ENCODE measurements at regions not wholly inside any gene's neighbourhood (a gene's known extent, or its start where the extent isn't known, plus 50 kb on each side); places are given as distances from the start of the nearest gene placed in this dataset.

GRCh38 chr17:36881323-36881722 is 56.0 kb upstream of the LHX1 start:
- ChIA-PET RAD21 (ENCODE audit: low non-redundant PET in 1 of 2, low total read pairs in 2 of 2, uncharacterized antibody in 2 of 2, unreplicated experiment in 2 of 2) (no interaction called here), POLR2A (no interaction called here), CTCF (no interaction called here)
- Histone ChIP-seq H3K4me3 (replicated peaks in 1 of 2; ENCODE audit: low read depth in 1 of 2, low read length in 2 of 2) (no peak overlapping the region), H2AFZ (ENCODE audit: low read depth, low read length, poor library complexity, severe bottlenecking) (no peak overlapping the region), H3K27ac (ENCODE audit: low read depth, low read length) (no peak overlapping the region), H3K36me3 (ENCODE audit: control insufficient read depth in 1 of 2, insufficient read depth in 2 of 2, low read length in 2 of 2) (no peaks in the 10 kb centered on the region), H4K20me1 (ENCODE audit: insufficient read depth) (no peaks in the 10 kb centered on the region), H3K9ac (ENCODE audit: low read length) (no peak overlapping the region), H3K79me2 (ENCODE audit: insufficient read depth, low read length) (no peaks in the 10 kb centered on the region), H3K9me2 (ENCODE audit: insufficient read depth) (no peaks in the 10 kb centered on the region), H3K9me3 (ENCODE audit: control insufficient read depth in 1 of 2, insufficient read depth in 1 of 2, low read depth in 1 of 2, low read length in 2 of 2) (no peaks in the 10 kb centered on the region), H3K27me3 (ENCODE audit: insufficient read depth, low read length) (no peaks in the 10 kb centered on the region), H3K4me2 (ENCODE audit: low read length) (no peak overlapping the region), H3K4me1 (ENCODE audit: control insufficient read depth in 1 of 2, insufficient read depth in 2 of 2, low read length in 2 of 2) (peaks cover 0 to 7% of the 10 kb centered on the region in 2 experiments; a peak in 2 of 4 replicates)
- ATAC-seq = no peak
- no peak for DNase-seq (ENCODE audit: low read depth, low spot score)
- BruUV-seq (replicated peaks) = no TSS peak
- intact Hi-C loops (cut with micrococcal nuclease) = no loop called here
- TF ChIP-seq ZFX (IDR thresholded peaks at IDR 0.05) (no peak), ZNF274 (IDR thresholded peaks at IDR 0.05; ENCODE audit: low read depth, low read length) (no peak), EZH2phosphoT487 (IDR thresholded peaks at IDR 0.05; ENCODE audit: borderline replicate concordance) (no peak)

GRCh38 chr17:36884495-36885152 is 52.7 kb upstream of the LHX1 start:
- Histone ChIP-seq H2AFZ (ENCODE audit: low read depth, low read length, poor library complexity, severe bottlenecking) (no peak overlapping the region), H3K9me3 (ENCODE audit: control insufficient read depth in 1 of 2, insufficient read depth in 1 of 2, low read depth in 1 of 2, low read length in 2 of 2) (no peaks in the 10 kb centered on the region), H3K9ac (ENCODE audit: low read length) (no peak overlapping the region), H3K36me3 (ENCODE audit: control insufficient read depth in 1 of 2, insufficient read depth in 2 of 2, low read length in 2 of 2) (no peaks in the 10 kb centered on the region), H3K27ac (ENCODE audit: low read depth, low read length) (no peak overlapping the region), H3K4me2 (ENCODE audit: low read length) (no peak overlapping the region), H3K9me2 (ENCODE audit: insufficient read depth) (no peaks in the 10 kb centered on the region), H3K4me3 (replicated peaks in 1 of 2; ENCODE audit: low read depth in 1 of 2, low read length in 2 of 2) (no peak overlapping the region), H3K79me2 (ENCODE audit: insufficient read depth, low read length) (no peaks in the 10 kb centered on the region), H3K4me1 (ENCODE audit: control insufficient read depth in 1 of 2, insufficient read depth in 2 of 2, low read length in 2 of 2) (peaks cover 0 to 7% of the 10 kb centered on the region in 2 experiments; a peak in 2 of 4 replicates), H4K20me1 (ENCODE audit: insufficient read depth) (no peaks in the 10 kb centered on the region), H3K27me3 (ENCODE audit: insufficient read depth, low read length) (no peaks in the 10 kb centered on the region)
- TF ChIP-seq ZFX (IDR thresholded peaks at IDR 0.05) (no peak), CEBPB (IDR thresholded peaks at IDR 0.05; ENCODE audit: low read depth) (no peak), MAX (IDR thresholded peaks at IDR 0.05) (no peak), EZH2 (IDR thresholded peaks at IDR 0.05) (no peak), RAD21 (IDR thresholded peaks at IDR 0.05; ENCODE audit: low read depth) (no peak), CBX3 (IDR thresholded peaks at IDR 0.05; ENCODE audit: low read depth) (no peak), ELF1 (IDR thresholded peaks at IDR 0.05; ENCODE audit: borderline replicate concordance, low read depth) (no peak), ZBTB33 (IDR thresholded peaks at IDR 0.05; ENCODE audit: extremely low read depth, insufficient replicate concordance, low read length) (no peak), JUND (IDR thresholded peaks at IDR 0.05) (no peak), YY1 (IDR thresholded peaks at IDR 0.05; ENCODE audit: extremely low read depth, insufficient replicate concordance, low read depth, low read length) (no peak), SIN3A (IDR thresholded peaks at IDR 0.05; ENCODE audit: low read depth) (no peak), ATF3 (IDR thresholded peaks at IDR 0.05) (no peak), TCF7L2 (IDR thresholded peaks at IDR 0.05; ENCODE audit: borderline replicate concordance, extremely low read depth, insufficient read depth, insufficient read length) (no peak), EZH2phosphoT487 (IDR thresholded peaks at IDR 0.05; ENCODE audit: borderline replicate concordance) (no peak)
- BruUV-seq (replicated peaks) = no TSS peak
- POLR2A ChIA-PET = no interaction called here
- intact Hi-C loops (cut with micrococcal nuclease) = no loop called here
- CTCF ChIA-PET = no interaction called here
- no peak for DNase-seq (ENCODE audit: low read depth, low spot score)
- RAD21 ChIA-PET (ENCODE audit: low non-redundant PET in 1 of 2, low total read pairs in 2 of 2, uncharacterized antibody in 2 of 2, unreplicated experiment in 2 of 2) = no interaction called here
- no peak for ATAC-seq
